Fibroblast of villous mesenchyme (primary cell): ENCODE measurements at regions not wholly inside any gene's neighbourhood (a gene's known extent, or its start where the extent isn't known, plus 50 kb on each side); places are given as distances from the start of the nearest gene placed in this dataset.

Source experiments
- DNase-seq: peaks from one replicate; pipeline ENCODE4 v3.0.0-alpha.2; 2010; ENCODE audit warnings: low read depth
- H3K4me3 ChIP-seq: 2 replicates; pipeline ENCODE4 v1.5.1; 2011; ENCODE audit warnings: low read depth, mild to moderate bottlenecking, low read length
- CTCF ChIP-seq: IDR thresholded peaks from 2 replicates; pipeline ENCODE4 v1.5.1; 2012; ENCODE audit warnings: low read depth, mild to moderate bottlenecking, low read length; ENCODE audit not compliant: insufficient read depth

- DNase-seq: no peak
- TF ChIP-seq CTCF: no peak
- no peak overlapping the region for H3K4me3 ChIP-seq
Measured at GRCh38 chr1:82823876-82824275, 1023.1 kb downstream of the ADGRL2 start.

- no peak for DNase-seq
- no peak for TF ChIP-seq CTCF
- H3K4me3 ChIP-seq: no peak overlapping the region
Measured at GRCh38 chr1:82820816-82821215, 1020.1 kb downstream of the ADGRL2 start.

- no peak overlapping the region for H3K4me3 ChIP-seq
- TF ChIP-seq CTCF: no peak
Measured at GRCh38 chr1:82819234-82819633, 1018.5 kb downstream of the ADGRL2 start.

GRCh38 chr1:82818586-82818985 is 1017.9 kb downstream of the ADGRL2 start:
- no peak for TF ChIP-seq CTCF
- DNase-seq: no peak

More at GRCh38 chr1:82819234-82819633, 1018.5 kb downstream of the ADGRL2 start:
- no peak for DNase-seq

GRCh38 chr1:82813386-82813785 is 1012.7 kb downstream of the ADGRL2 start:
- no peak for DNase-seq
- no peak overlapping the region for H3K4me3 ChIP-seq
- TF ChIP-seq CTCF: no peak

More at GRCh38 chr1:82818586-82818985, 1017.9 kb downstream of the ADGRL2 start:
- H3K4me3 ChIP-seq: no peak overlapping the region

- no peak for DNase-seq
- no peak for TF ChIP-seq CTCF
- no peak overlapping the region for H3K4me3 ChIP-seq
Measured at GRCh38 chr1:82810601-82811000, 1009.9 kb downstream of the ADGRL2 start.

GRCh38 chr1:82807563-82807962 is 1006.8 kb downstream of the ADGRL2 start:
- DNase-seq: no peak
- H3K4me3 ChIP-seq: no peak overlapping the region
- no peak for TF ChIP-seq CTCF
